ENCODE measurements at regions not wholly inside any gene's neighbourhood (a gene's known extent, or its start where the extent isn't known, plus 50 kb on each side); places are given as distances from the start of the nearest gene placed in this dataset.
"Not testable (repeated sequence)": the region's sequence is repeated elsewhere in the genome, so short reads cannot be mapped to it uniquely, and the experiment has no call there.

DNA sequence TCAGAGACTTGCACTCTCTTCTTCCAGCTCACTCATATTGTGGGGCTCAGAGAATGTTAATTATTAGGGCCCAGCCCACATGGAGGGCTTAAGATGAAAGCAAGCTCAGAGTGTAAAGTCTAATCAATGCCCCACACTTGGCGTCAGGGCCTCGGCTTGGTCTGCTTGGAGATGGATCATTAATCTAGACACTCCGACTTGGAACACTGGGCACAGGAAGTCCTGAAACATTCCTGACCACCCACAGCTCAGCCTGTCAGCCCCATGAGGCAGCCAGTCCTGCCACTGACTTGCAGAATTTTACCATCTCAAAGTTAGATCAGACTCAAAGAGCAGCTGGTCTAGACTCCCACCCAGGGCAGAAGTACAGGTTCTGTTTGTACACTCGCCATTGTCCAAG lies 69.8 kb upstream of the TRABD2B start:
- 92% methylated on average over 4 of the region's 4 CpGs for WGBS (ENCODE audit: insufficient coverage)
- Mint-ChIP-seq H3K9me3 (ENCODE audit: insufficient read depth) (no peaks in the 10 kb centered on the region), H3K4me1 (no peaks in the 10 kb centered on the region), H3K4me3 (no peak overlapping the region), H3K27ac (no peak overlapping the region), H3K27me3 (peaks cover 6% of the 10 kb centered on the region)
- no peak overlapping the region for H3K27ac ChIP-seq (ENCODE audit: low read length in 2 of 2)
- no peaks in the 10 kb centered on the region for H4K20me1 ChIP-seq (ENCODE audit: control insufficient read depth, insufficient read depth, low read length, poor library complexity, severe bottlenecking)
- no peak overlapping the region for H2AFZ ChIP-seq (ENCODE audit: insufficient read depth, low read depth, low read length, poor library complexity, severe bottlenecking)
- no peak for DNase-seq
- H3K4me3 ChIP-seq (ENCODE audit: control extremely low read depth in 1 of 5, extremely low read depth in 1 of 5, insufficient read depth in 1 of 5, low read depth in 2 of 5, low read length in 4 of 5): no peak overlapping the region
- H3K36me3 ChIP-seq (replicated peaks in 1 of 2; ENCODE audit: control extremely low read depth in 1 of 2, control insufficient read depth in 1 of 2, extremely low read depth in 1 of 2, insufficient read depth in 2 of 2, low read length in 1 of 2): no peaks in the 10 kb centered on the region
- no peak overlapping the region for H3K9ac ChIP-seq (ENCODE audit: low read length)
- ChIA-PET CTCF (interaction anchor here (1.5 kb wide), 1 partner anchor 9 kb away, joined by 5 read pairs; no protein-coding TSS in a partner anchor), POLR2A (no interaction called here)
- no peaks in the 10 kb centered on the region for H3K79me2 ChIP-seq (ENCODE audit: control insufficient read depth, insufficient read depth, low read length)
- peaks cover 0 to under 1% of the 10 kb centered on the region in 2 donors for H3K4me1 ChIP-seq (ENCODE audit: control insufficient read depth in 2 of 2, insufficient read depth in 2 of 2, low read length in 2 of 2)
- no peak for ATAC-seq (ENCODE audit: low read depth)
- intact Hi-C loops (cut with micrococcal nuclease): no loop called here
- no peak overlapping the region for H3K4me2 ChIP-seq (replicated peaks; ENCODE audit: low read depth, low read length, poor library complexity, severe bottlenecking)
- TF ChIP-seq CTCF (IDR thresholded peaks at IDR 0.05): no peak
- TF ChIP-seq EZH2 (IDR thresholded peaks at IDR 0.05; ENCODE audit: borderline replicate concordance, insufficient read depth, low read depth, low read length, poor library complexity, severe bottlenecking): no peak
- peaks cover 0 to 3% (median 0%) of the 10 kb centered on the region in 4 experiments for H3K27me3 ChIP-seq (replicated peaks in 1 of 4; ENCODE audit: control extremely low read depth in 1 of 4, control insufficient read depth in 3 of 4, insufficient read depth in 4 of 4, low read length in 3 of 4)
- H3K9me3 ChIP-seq (ENCODE audit: control extremely low read depth in 1 of 3, control insufficient read depth in 2 of 3, insufficient read depth in 1 of 3, low read length in 2 of 3): no peaks in the 10 kb centered on the region

DNA sequence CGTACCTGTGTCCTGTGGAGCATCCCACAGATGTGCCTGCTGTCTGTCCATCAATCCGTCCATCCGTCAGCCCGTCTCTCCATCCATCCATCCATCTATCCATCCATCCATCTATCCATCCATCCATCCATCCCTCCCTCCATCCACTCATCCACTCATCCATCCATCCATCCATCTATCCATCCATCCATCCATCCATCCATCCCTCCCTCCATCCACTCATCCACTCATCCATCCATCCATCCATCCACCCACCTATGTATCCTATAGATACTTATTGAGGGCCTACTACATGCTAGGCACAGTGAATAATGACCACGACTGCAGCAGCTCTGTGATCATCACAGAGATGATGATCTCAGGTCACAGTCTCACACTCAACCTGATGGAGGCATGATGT lies 67.5 kb upstream of the TRABD2B start:
- CTCF ChIA-PET; H3K27ac ChIP-seq (ENCODE audit: low read length in 2 of 2); ATAC-seq (ENCODE audit: low read depth); H3K27ac Mint-ChIP-seq; H3K4me3 ChIP-seq (ENCODE audit: control extremely low read depth in 1 of 5, extremely low read depth in 1 of 5, insufficient read depth in 1 of 5, low read depth in 2 of 5, low read length in 4 of 5); H2AFZ ChIP-seq (ENCODE audit: insufficient read depth, low read depth, low read length, poor library complexity, severe bottlenecking); H3K4me2 ChIP-seq (replicated peaks; ENCODE audit: low read depth, low read length, poor library complexity, severe bottlenecking); H3K4me3 Mint-ChIP-seq; H3K4me1 Mint-ChIP-seq; H3K9ac ChIP-seq (ENCODE audit: low read length); H3K9me3 ChIP-seq (ENCODE audit: control extremely low read depth in 1 of 3, control insufficient read depth in 2 of 3, insufficient read depth in 1 of 3, low read length in 2 of 3); H3K36me3 ChIP-seq (replicated peaks in 1 of 2; ENCODE audit: control extremely low read depth in 1 of 2, control insufficient read depth in 1 of 2, extremely low read depth in 1 of 2, insufficient read depth in 2 of 2, low read length in 1 of 2); DNase-seq; H3K27me3 Mint-ChIP-seq; intact Hi-C loops (cut with micrococcal nuclease); H4K20me1 ChIP-seq (ENCODE audit: control insufficient read depth, insufficient read depth, low read length, poor library complexity, severe bottlenecking); H3K4me1 ChIP-seq (ENCODE audit: control insufficient read depth in 2 of 2, insufficient read depth in 2 of 2, low read length in 2 of 2); H3K27me3 ChIP-seq (replicated peaks in 1 of 4; ENCODE audit: control extremely low read depth in 1 of 4, control insufficient read depth in 3 of 4, insufficient read depth in 4 of 4, low read length in 3 of 4); H3K9me3 Mint-ChIP-seq (ENCODE audit: insufficient read depth); H3K79me2 ChIP-seq (ENCODE audit: control insufficient read depth, insufficient read depth, low read length); POLR2A ChIA-PET: not testable (repeated sequence)
- 95% methylated on average over 5 of the region's 5 CpGs for WGBS (ENCODE audit: insufficient coverage)
